Mucosa of gallbladder (tissue), 1 donor: ENCODE measurements at regions not wholly inside any gene's neighbourhood (a gene's known extent, or its start where the extent isn't known, plus 50 kb on each side); places are given as distances from the start of the nearest gene placed in this dataset.
A peak's percentile ranks its signal among the peaks of the same experiment; 100 is the strongest.

Experiments used
- DNase-seq: peaks from one replicate; pipeline ENCODE4 v3.0.0-alpha.2; 2020; ENCODE audit warnings: low spot score
- donor health status: DM: no; HTN: no; CAD: no.

- no peak for DNase-seq
Measured at GRCh38 chr4:129346734-129347133, 250.8 kb downstream of the C4orf33 start.

DNA sequence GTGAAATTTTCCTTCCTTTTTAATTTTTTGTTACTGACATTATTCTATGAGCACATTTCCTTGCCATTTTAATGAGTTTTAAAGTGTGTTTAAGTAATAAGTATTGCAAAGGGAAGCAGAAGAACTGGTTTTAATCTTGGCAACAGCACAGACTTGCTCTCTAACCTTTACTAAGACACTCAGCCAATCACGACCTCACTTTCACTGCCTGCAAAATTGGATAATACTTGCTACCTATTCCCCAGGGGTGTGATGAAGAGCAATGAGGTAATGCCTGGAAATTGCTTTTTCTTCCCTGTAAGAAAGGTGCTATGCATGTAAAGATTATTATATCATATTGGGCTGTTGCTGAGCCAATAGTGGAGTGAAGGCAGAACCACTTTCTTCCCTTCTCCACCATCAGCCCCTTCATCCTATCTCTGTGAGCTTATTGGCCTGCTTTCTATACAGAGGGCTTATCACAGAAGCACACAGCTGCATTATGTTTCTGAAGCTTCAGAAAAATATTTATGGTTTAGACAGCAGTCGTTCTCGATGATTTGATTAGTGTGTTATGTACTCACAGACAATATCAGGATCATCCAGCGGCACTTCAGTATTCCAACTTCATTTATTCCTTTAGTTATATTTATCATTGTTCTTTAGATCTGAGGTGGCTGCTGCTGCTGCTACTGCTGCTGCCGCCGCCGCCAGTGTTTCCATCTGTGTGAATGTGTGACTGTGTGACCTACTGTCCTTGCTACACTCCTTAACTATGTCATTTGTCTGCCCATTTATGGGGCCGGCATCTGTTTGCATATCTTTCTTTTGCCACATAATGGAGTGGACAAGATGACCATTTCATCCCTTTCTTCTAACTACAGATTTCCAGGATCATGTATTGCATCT is 255.1 kb downstream of the C4orf33 start:
- peak; percentile 36 for DNase-seq

DNA sequence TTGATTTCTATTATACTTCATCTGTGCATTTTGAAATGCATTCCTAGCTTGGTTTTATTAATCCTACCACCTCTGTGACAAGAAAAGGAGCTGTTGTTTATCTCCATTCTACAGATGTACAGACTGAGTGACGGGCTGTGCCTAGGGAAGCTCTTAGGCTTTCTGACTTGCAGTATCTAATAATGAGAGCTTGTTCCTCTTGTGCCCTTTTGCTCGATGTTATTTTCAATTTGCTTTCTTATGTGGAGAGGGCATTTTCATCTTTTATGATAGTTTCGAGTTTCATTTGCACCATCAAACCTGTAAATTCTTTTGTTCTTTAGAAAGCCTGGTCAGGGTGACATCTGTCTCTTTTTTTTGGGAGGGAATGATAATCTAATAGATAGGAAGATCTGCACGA is 256.5 kb downstream of the C4orf33 start:
- DNase-seq: no peak

DNA sequence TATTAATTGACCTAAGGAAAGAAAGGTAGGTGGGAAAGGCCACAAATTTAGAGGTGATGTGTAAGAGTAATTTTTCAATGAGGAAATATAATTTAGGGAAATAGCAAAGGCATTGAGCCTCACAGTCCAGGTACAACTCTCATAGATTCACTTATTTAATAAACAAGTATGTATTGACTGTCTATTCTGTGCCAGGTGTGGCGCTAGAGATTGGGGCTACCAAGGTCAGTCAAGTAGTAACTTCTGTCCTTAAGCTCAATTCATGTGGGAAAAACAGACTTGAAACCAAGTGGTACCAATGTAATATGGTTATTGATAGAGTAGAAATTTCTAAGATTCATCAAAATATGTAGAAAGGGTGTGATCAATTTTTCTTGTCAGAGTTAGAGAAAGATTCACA is 257.5 kb downstream of the C4orf33 start:
- DNase-seq: no peak

DNA sequence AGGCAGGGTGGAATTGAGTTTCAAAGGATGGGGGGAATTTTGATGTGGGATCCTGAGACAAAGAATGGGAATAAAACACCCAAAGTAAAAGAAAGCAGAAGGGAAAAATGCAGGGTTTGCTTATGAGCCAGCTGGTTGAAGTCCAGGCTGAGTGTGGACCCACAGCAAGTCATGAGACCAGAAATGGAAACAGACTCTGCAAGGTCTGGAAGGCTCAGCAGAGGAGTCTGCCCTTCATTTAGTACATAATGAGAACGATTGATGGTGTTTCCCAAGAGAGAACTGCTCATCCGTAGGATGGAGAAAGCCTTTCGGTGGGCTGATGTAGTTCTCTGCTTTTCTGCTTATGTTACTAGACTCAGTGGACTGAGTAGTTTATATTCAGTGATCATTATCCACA is 259.1 kb downstream of the C4orf33 start:
- no peak for DNase-seq

GRCh38 chr4:129355516-129355915 is 259.6 kb downstream of the C4orf33 start:
- peak; percentile 49 for DNase-seq

GRCh38 chr4:129358571-129358970 is 262.6 kb downstream of the C4orf33 start:
- DNase-seq: no peak

DNA sequence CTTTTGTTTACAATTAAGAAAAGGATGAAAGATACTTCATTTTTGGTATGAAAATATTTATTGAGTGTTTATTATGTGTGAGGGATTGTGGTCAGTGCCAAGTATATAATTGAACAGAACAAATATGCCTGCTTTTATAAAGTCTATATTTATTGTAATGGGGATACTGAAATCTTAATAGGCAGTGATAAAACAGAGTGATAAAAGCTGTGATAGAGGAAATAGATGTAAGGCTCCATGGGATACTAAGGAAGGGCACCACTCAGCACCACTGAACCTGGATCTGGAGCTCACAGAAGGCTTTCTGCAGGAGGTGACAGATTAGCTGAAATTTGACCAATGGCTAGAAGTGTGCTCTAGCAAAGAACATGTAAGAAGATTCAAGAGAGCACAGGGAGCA is 263.5 kb downstream of the C4orf33 start:
- DNase-seq: no peak

GRCh38 chr4:129362691-129363274 is 266.8 kb downstream of the C4orf33 start:
- peak; percentile 63 for DNase-seq

- no peak for DNase-seq
Measured at GRCh38 chr4:129364747-129365452, 268.9 kb downstream of the C4orf33 start.

GRCh38 chr4:129369361-129370010 is 273.5 kb downstream of the C4orf33 start:
- DNase-seq: no peak

DNA sequence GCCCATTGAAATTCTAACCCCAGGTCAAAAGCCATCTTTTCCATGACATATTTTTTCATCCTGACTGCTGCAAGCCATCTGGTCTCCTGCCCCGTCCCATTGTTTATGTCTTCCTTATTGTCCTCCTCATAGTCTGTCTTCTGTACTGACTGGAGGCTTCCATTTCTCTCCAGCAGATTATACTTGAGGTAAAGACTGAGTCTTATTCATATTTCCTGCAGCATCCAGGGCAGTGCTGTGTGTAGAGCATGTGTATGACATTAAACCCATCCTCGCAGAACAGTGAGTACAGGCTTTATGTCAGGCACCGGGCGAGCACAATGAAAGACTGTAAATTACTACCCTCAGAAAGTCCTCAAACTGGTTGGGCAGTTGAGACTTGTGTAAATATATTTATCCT is 275.1 kb downstream of the C4orf33 start:
- DNase-seq: no peak

DNA sequence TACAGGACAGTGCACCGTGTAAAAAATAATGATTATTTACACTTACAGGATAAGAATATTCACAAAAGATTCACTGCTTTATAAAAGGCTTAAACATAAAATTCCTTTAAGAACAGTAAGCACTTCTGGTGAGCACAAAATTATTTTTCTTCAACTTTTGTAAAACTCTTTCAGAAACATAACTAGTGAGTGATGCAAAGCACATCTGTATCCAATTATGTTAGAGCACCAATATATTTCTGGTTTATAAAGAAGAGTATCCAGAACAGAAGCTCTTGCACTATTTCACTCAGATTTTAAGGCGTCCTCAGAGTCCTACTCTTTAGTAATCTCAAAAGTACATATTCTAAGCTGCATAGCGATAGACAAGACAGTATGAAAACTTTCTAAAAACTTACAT is 276.0 kb downstream of the C4orf33 start:
- no peak for DNase-seq

GRCh38 chr4:129377131-129377845 is 281.3 kb downstream of the C4orf33 start:
- DNase-seq: no peak

DNA sequence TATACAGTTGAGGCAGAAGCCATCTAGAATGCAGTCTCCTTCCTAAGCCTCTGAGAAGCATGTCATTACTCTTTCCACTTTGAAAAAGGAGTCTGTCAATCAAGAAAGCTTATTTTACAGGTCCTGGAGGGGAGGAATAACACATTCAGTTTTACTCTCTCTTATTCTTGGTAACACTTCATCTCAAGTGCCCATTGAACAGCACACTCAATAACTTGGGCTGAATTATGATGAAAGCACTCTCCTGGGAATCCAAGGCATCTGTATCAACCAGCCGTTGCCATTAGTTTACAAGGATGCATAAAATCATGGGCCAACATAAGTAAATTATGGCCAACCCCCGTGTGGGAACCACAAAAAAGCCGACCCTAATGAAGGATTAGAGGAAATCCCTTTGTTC is 282.4 kb downstream of the C4orf33 start:
- no peak for DNase-seq

GRCh38 chr4:129379429-129379828 is 283.5 kb downstream of the C4orf33 start:
- no peak for DNase-seq

DNA sequence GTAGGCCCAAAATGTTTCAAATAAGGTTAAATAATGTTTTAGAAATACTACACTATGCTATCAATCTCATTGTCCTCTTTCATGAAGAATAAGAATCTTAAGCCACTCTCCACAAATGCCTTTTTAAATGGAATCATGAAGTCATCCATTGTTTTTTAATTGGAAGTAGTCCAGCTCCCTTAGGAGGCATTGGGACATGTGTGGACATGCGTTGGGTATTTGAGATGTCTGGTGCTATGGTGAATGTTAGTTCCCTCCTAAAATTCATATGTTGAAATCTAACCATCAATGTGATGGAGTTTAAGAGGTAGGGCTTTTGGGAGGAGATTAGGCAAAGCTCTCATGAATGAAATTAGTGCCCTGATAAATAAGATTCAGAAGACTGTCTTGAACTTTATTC is 289.0 kb downstream of the C4orf33 start:
- DNase-seq: no peak

DNA sequence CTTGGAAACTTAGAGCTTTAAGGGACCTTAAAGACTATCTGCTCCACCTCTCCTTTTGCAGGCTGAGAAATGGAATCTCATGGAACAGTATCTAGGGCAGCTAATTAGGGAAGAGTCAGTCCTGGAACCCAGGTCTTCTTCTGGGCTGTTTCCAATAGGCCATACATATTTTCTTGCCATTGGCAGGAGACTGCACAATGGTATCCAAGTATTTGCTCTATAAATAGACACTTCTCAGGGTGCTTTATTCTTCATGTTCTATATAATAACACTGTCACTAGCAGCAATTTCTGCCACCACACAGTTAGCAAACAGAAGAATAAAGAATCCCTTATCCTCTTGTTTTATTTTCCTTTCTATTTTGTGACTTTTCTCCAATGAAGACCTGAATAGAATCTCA is 291.7 kb downstream of the C4orf33 start:
- no peak for DNase-seq

- DNase-seq: no peak
Measured at GRCh38 chr4:129393976-129394375, 298.0 kb downstream of the C4orf33 start.

DNA sequence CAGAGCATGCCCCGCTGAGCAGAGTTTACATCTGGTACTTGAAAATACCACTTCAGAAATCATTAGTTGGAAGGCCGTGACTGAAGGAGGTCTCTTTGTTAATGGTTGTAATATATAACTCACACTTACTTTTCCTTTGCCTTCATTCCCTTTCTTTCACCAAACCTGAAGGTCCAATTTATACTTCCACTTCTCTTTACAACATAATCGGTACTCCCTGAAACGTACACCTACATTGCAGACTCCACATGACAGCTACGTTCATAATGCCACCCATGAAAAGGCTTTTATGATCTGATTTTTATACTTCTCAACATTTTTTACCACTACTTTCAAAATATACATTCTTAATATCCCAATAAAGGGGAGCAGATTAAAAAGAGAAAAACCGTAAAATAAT is 298.7 kb downstream of the C4orf33 start:
- no peak for DNase-seq

DNA sequence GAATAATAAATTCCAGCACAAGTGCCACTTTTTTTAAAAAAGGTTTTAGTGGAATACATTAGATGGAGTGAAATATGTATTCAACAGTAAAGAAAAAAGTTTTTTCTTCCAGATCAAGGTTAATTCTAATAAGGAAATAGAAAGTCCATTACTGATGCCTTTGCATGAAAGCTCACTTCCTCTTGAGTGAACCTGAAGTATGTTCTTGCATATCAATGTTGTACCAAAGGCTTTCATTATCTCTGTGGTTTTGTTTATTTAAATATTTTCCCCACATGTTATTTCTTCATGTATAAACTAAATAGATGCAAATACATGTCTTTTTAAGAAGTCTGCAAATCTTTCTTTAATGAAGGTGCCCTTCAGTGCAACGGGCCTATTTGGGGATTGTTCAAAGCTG is 307.9 kb downstream of the C4orf33 start:
- DNase-seq: no peak

DNA sequence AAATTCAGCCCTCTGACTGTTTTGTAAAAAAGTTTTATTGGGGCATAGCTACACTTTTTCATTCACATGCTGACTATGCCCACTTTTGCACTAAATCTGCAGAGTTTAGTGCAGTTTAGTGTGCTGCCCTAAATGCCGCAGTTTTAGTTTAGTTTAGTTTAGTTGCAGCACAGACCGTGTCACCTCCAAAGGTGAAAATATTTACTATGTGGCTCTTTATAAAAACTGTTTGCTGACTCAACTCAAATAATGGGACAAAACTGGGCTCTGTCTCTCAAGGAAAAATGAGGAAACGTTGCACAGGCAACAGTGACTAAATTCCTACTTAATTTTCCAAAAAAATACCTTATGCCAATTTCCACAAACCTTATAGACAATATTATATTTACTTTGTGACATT is 314.2 kb downstream of the C4orf33 start:
- no peak for DNase-seq
